ENCODE measurements at regions not wholly inside any gene's neighbourhood (a gene's known extent, or its start where the extent isn't known, plus 50 kb on each side); places are given as distances from the start of the nearest gene placed in this dataset.

GRCh38 chr13:22451327-22451741 is 729.4 kb upstream of the SGCG start:
- TF ChIP-seq CTCF (conservative IDR thresholded peaks at IDR 0.05; ENCODE audit: low read depth, low read length): no peak
- TF ChIP-seq EZH2 (IDR thresholded peaks at IDR 0.05; ENCODE audit: low read length, unreplicated experiment): no peak
- TF ChIP-seq EZH2phosphoT487 (IDR thresholded peaks at IDR 0.05; ENCODE audit: borderline replicate concordance, low read length): no peak
